Activated gamma-delta T cell treated with anti-CD3 and anti-CD28 coated beads, Interleukin-2, amount 50 U/mL, for 16 hours (primary cell): ENCODE measurements at regions not wholly inside any gene's neighbourhood (a gene's known extent, or its start where the extent isn't known, plus 50 kb on each side); places are given as distances from the start of the nearest gene placed in this dataset.

Experiments used
- DNase-seq: peaks from one replicate; pipeline ENCODE4 v3.0.0-alpha.2; 2020; ENCODE audit warnings: low read depth

- no peak for DNase-seq
Observed at GRCh38 chr3:194738254-194739093, 52.8 kb downstream of the FAM43A start.

GRCh38 chr3:194739498-194740284, 54.0 kb downstream of the FAM43A start:
- DNase-seq: no peak

- DNase-seq: no peak
Observed at GRCh38 chr3:194740859-194741491, 55.3 kb downstream of the FAM43A start.

- DNase-seq: no peak
Observed at GRCh38 chr3:194741916-194742315, 56.2 kb downstream of the FAM43A start.

GRCh38 chr3:194744826-194745225, 59.1 kb downstream of the FAM43A start:
- DNase-seq: no peak

GRCh38 chr3:194745422-194746184, 59.9 kb downstream of the FAM43A start:
- DNase-seq: no peak

GRCh38 chr3:194748225-194748624, 62.5 kb downstream of the FAM43A start:
- no peak for DNase-seq

GRCh38 chr3:194749631-194750490, 64.2 kb downstream of the FAM43A start:
- no peak for DNase-seq

- no peak for DNase-seq
Observed at GRCh38 chr3:194750491-194750828, 64.8 kb downstream of the FAM43A start.

- DNase-seq: no peak
Observed at GRCh38 chr3:194755671-194756459, 70.2 kb downstream of the FAM43A start.

GRCh38 chr3:194756460-194756779, 70.7 kb downstream of the FAM43A start:
- no peak for DNase-seq

- DNase-seq: no peak
Observed at GRCh38 chr3:194756791-194757325, 71.2 kb downstream of the FAM43A start.

- DNase-seq: no peak
Observed at GRCh38 chr3:194757647-194758061, 72.0 kb downstream of the FAM43A start.

- DNase-seq: no peak
Observed at GRCh38 chr3:194758716-194759115, 73.0 kb downstream of the FAM43A start.

GRCh38 chr3:194760494-194761137, 74.9 kb downstream of the FAM43A start:
- DNase-seq: no peak

GRCh38 chr3:194761384-194761783, 75.7 kb downstream of the FAM43A start:
- no peak for DNase-seq

- no peak for DNase-seq
Observed at GRCh38 chr3:194766845-194767244, 81.2 kb downstream of the FAM43A start.

- no peak for DNase-seq
Observed at GRCh38 chr3:194767446-194768207, 81.9 kb downstream of the FAM43A start.

GRCh38 chr3:194768586-194768985, 82.9 kb downstream of the FAM43A start:
- no peak for DNase-seq
